SU-DHL-6 (cell line): ENCODE measurements at regions not wholly inside any gene's neighbourhood (a gene's known extent, or its start where the extent isn't known, plus 50 kb on each side); places are given as distances from the start of the nearest gene placed in this dataset.

Source experiments
- H2AFZ ChIP-seq: fragments of 200-600 bp; sonication (generic); 2 replicates; pipeline ENCODE4 v1.6.1; 2014; ENCODE audit warnings: low read depth, mild to moderate bottlenecking, moderate library complexity, mixed read lengths, antibody characterized with exemption, low read length; ENCODE audit not compliant: severe bottlenecking
- H3F3A ChIP-seq: fragments of 200-600 bp; shearing (Covaris generic); 2 replicates; pipeline ENCODE4 v1.6.0; 2016; ENCODE audit warnings: antibody characterized with exemption, mild to moderate bottlenecking; ENCODE audit not compliant: insufficient read depth
- H3K27ac ChIP-seq: fragments of 200-600 bp; sonication (generic); 2 replicates; pipeline ENCODE4 v1.5.1; 2016; ENCODE audit warnings: low read depth, mild to moderate bottlenecking, low read length, moderate library complexity, mixed read lengths
- H3K27me3 ChIP-seq: fragments of 200-600 bp; sonication (generic), shearing (Covaris generic); 2 replicates; pipeline ENCODE4 v1.6.0; 2014; ENCODE audit warnings: mild to moderate bottlenecking, low read length
- H3K36me3 ChIP-seq: fragments of 200-600 bp; sonication (generic); 2 replicates; pipeline ENCODE4 v1.6.1; 2014; ENCODE audit warnings: mild to moderate bottlenecking, low read length, mixed read lengths
- H3K4me2 ChIP-seq: fragments of 300-600, 200-600 bp; shearing (Covaris generic), sonication (generic); 2 replicates; pipeline ENCODE4 v1.6.0; 2014; ENCODE audit warnings: low read length, low read depth, mild to moderate bottlenecking; ENCODE audit not compliant: poor library complexity, severe bottlenecking
- H3K4me3 ChIP-seq: fragments of 200-600 bp; sonication (generic); 2 replicates; pipeline ENCODE4 v1.5.1; 2014; ENCODE audit warnings: antibody characterized with exemption, low read length, mild to moderate bottlenecking, mixed read lengths; ENCODE audit not compliant: insufficient read depth, poor library complexity, severe bottlenecking
- H3K79me2 ChIP-seq: fragments of 200-600 bp; sonication (generic); 2 replicates; pipeline ENCODE4 v1.6.1; 2014; ENCODE audit warnings: mild to moderate bottlenecking, low read length, moderate library complexity; ENCODE audit not compliant: insufficient read depth
- H3K9ac ChIP-seq: fragments of 200-600 bp; sonication (generic); 2 replicates; pipeline ENCODE4 v1.7.0; 2014; ENCODE audit warnings: mild to moderate bottlenecking, low read length
- H3K9me2 ChIP-seq: fragments of 200-600 bp; sonication (generic); replicated peaks from 2 replicates; pipeline ENCODE4 v1.6.1; 2014; ENCODE audit warnings: low read length; ENCODE audit not compliant: insufficient read depth
- H3K9me3 ChIP-seq: fragments of 200-600 bp; sonication (generic); 2 replicates; pipeline ENCODE4 v1.6.1; 2014; ENCODE audit warnings: low read length, mixed read lengths; ENCODE audit not compliant: insufficient read depth
- H4K20me1 ChIP-seq: fragments of 200-600 bp; sonication (generic); 2 replicates; pipeline ENCODE4 v1.6.1; 2014; ENCODE audit warnings: low read depth, mild to moderate bottlenecking, antibody characterized with exemption, low read length, moderate library complexity, mixed read lengths
- CTCF ChIP-seq: fragments of 200-600 bp; sonication (generic); IDR thresholded peaks from one replicate; pipeline ENCODE4 v1.5.1; 2017; ENCODE audit warnings: antibody characterized with exemption, mild to moderate bottlenecking, low read length, moderate library complexity; ENCODE audit not compliant: insufficient read depth, poor library complexity, severe bottlenecking
- EZH2phosphoT487 ChIP-seq: fragments of 200-600 bp; sonication (generic), shearing (Covaris generic); conservative IDR thresholded peaks from 2 replicates; pipeline ENCODE4 v1.6.1; 2018; ENCODE audit warnings: mild to moderate bottlenecking, antibody characterized with exemption, low read length, moderate library complexity, mixed read lengths

DNA sequence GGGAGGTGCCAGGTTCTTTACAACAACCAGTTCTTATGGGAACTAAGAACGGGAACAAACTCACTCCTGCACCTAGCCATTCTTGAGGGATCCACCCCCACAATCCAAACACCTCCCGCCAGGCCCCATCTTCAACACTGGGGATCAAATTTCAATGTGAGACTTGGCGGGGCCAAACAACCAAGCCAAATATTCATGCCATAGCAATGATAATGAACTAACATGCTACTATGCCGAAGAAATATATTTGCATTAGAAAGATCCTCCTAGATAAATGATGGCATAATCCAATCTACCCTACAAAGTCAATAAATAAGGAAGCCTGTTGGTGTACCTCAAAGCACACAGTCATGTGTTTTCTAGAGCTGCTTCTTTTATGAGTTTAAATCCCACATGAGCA, 57.6 kb downstream of the CCDC71L start:
- H3K9ac ChIP-seq, result no peak overlapping the region
- H3K9me2 ChIP-seq, result no peaks in the 10 kb centered on the region
- no peaks in the 10 kb centered on the region for H3K36me3 ChIP-seq
- H3K27ac ChIP-seq, result no peak overlapping the region
- no peak overlapping the region for H2AFZ ChIP-seq
- no peak overlapping the region for H3K4me2 ChIP-seq
- no peaks in the 10 kb centered on the region for H3K27me3 ChIP-seq
- no peak for TF ChIP-seq EZH2phosphoT487
- no peak for TF ChIP-seq CTCF
- H4K20me1 ChIP-seq, result no peaks in the 10 kb centered on the region
- no peaks in the 10 kb centered on the region for H3K79me2 ChIP-seq
- H3K4me3 ChIP-seq, result no peak overlapping the region
- no peaks in the 10 kb centered on the region for H3K9me3 ChIP-seq
- no peaks in the 10 kb centered on the region for H3F3A ChIP-seq

- H3K79me2 ChIP-seq, result no peaks in the 10 kb centered on the region
- H2AFZ ChIP-seq, result no peak overlapping the region
- no peak overlapping the region for H3K4me3 ChIP-seq
Measured at GRCh38 chr7:106602062-106602461, 58.9 kb downstream of the CCDC71L start.

DNA sequence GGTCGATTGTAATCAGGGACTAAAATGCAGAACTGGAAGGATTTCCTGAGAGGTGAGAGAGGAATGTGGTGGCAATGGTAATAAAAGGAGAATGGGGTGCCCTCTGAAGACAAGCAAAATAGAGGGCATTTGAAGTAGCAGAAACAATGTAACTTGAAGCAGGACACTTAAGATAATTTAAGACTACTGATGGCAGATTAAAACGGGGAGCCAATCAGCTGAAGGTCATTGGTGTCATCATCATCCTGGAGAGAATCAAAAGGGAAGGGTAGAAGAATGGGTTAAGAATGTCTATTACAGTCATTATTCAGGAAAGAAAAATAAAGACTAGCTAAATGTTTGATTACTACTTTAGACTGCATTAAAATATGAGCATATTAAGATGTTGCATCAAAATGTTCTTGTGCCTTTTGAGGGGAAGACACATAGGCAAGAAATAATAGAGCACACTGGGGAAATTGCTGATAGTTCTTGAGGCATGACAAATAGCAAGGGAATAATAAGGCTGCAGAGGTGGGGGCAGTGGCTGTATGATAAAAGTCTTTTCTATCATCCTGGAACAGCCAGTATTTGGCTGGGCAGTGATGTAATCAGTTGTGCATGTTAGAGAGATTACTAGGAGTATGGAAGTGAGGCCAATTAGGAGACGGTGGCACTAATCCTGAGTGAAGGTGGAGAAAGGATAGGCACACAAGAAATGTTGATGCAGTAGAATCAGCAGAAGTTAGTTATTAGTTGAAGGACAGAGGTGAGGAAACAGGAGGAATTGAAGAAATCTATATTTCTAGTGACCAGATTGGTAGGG, 60.2 kb downstream of the CCDC71L start:
- TF ChIP-seq CTCF (no peak), EZH2phosphoT487 (no peak)
- Histone ChIP-seq H2AFZ (no peak overlapping the region), H3K27ac (no peak overlapping the region), H3K9me3 (no peaks in the 10 kb centered on the region), H3K9me2 (no peaks in the 10 kb centered on the region), H3K9ac (no peak overlapping the region), H3K4me3 (no peak overlapping the region), H3K27me3 (no peaks in the 10 kb centered on the region), H4K20me1 (no peaks in the 10 kb centered on the region), H3F3A (no peaks in the 10 kb centered on the region), H3K36me3 (no peaks in the 10 kb centered on the region), H3K79me2 (no peaks in the 10 kb centered on the region), H3K4me2 (no peak overlapping the region)

More at GRCh38 chr7:106602062-106602461, 58.9 kb downstream of the CCDC71L start:
- H3K4me2 ChIP-seq, result no peak overlapping the region
- H3K27me3 ChIP-seq, result no peaks in the 10 kb centered on the region
- H3K9ac ChIP-seq, result no peak overlapping the region
- H3K9me3 ChIP-seq, result no peaks in the 10 kb centered on the region
- no peaks in the 10 kb centered on the region for H3K36me3 ChIP-seq
- H3F3A ChIP-seq, result no peaks in the 10 kb centered on the region
- H3K27ac ChIP-seq, result no peak overlapping the region
- H3K9me2 ChIP-seq, result no peaks in the 10 kb centered on the region
- TF ChIP-seq EZH2phosphoT487 (no peak), CTCF (no peak)
- no peaks in the 10 kb centered on the region for H4K20me1 ChIP-seq
